ENCODE measurements at regions not wholly inside any gene's neighbourhood (a gene's known extent, or its start where the extent isn't known, plus 50 kb on each side); places are given as distances from the start of the nearest gene placed in this dataset.

DNA sequence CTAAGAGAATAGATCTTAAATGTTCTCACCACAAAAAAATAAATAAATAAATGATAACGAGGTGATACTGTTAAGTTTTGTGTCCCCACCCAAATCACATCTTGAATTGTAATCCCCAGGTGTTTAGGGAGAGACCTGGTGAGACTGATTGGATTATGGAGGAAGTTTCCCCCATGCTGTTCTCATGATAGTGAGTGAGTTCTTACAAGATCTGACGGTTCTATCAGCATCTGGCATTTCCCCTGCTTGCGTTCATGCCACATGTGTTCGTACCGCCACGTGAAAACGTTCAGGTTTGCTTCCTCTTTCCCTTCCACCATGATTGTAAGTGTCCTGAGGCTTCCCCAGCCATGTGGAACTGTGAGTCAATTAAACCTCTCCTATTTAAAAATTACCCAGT is 1514.8 kb upstream of the TENM4 start:
- no peak for DNase-seq (ENCODE audit: low read depth in 1 of 2, low spot score in 1 of 2)
- no peak overlapping the region for H3K27ac ChIP-seq (replicated peaks)
- H3K4me3 ChIP-seq (replicated peaks; ENCODE audit: insufficient read depth, low read length) = no peak overlapping the region
- TF ChIP-seq, protein P1, sequence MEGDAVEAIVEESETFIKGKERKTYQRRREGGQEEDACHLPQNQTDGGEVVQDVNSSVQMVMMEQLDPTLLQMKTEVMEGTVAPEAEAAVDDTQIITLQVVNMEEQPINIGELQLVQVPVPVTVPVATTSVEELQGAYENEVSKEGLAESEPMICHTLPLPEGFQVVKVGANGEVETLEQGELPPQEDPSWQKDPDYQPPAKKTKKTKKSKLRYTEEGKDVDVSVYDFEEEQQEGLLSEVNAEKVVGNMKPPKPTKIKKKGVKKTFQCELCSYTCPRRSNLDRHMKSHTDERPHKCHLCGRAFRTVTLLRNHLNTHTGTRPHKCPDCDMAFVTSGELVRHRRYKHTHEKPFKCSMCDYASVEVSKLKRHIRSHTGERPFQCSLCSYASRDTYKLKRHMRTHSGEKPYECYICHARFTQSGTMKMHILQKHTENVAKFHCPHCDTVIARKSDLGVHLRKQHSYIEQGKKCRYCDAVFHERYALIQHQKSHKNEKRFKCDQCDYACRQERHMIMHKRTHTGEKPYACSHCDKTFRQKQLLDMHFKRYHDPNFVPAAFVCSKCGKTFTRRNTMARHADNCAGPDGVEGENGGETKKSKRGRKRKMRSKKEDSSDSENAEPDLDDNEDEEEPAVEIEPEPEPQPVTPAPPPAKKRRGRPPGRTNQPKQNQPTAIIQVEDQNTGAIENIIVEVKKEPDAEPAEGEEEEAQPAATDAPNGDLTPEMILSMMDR (IDR thresholded peaks at IDR 0.05; ENCODE audit: insufficient read depth, low read length) = no peak
- TF ChIP-seq GABPA (IDR thresholded peaks at IDR 0.05; ENCODE audit: low read depth) (no peak), POLR2AphosphoS5 (IDR thresholded peaks at IDR 0.05; ENCODE audit: low read depth) (no peak), SPI1 (IDR thresholded peaks at IDR 0.05; ENCODE audit: borderline replicate concordance, low read depth) (no peak)
- TF ChIP-seq, protein P2, sequence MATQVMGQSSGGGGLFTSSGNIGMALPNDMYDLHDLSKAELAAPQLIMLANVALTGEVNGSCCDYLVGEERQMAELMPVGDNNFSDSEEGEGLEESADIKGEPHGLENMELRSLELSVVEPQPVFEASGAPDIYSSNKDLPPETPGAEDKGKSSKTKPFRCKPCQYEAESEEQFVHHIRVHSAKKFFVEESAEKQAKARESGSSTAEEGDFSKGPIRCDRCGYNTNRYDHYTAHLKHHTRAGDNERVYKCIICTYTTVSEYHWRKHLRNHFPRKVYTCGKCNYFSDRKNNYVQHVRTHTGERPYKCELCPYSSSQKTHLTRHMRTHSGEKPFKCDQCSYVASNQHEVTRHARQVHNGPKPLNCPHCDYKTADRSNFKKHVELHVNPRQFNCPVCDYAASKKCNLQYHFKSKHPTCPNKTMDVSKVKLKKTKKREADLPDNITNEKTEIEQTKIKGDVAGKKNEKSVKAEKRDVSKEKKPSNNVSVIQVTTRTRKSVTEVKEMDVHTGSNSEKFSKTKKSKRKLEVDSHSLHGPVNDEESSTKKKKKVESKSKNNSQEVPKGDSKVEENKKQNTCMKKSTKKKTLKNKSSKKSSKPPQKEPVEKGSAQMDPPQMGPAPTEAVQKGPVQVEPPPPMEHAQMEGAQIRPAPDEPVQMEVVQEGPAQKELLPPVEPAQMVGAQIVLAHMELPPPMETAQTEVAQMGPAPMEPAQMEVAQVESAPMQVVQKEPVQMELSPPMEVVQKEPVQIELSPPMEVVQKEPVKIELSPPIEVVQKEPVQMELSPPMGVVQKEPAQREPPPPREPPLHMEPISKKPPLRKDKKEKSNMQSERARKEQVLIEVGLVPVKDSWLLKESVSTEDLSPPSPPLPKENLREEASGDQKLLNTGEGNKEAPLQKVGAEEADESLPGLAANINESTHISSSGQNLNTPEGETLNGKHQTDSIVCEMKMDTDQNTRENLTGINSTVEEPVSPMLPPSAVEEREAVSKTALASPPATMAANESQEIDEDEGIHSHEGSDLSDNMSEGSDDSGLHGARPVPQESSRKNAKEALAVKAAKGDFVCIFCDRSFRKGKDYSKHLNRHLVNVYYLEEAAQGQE (IDR thresholded peaks at IDR 0.05; ENCODE audit: insufficient replicate concordance, low read depth) = no peak
- H3K27me3 ChIP-seq (ENCODE audit: insufficient read depth, poor library complexity, severe bottlenecking) = no peaks in the 10 kb centered on the region

DNA sequence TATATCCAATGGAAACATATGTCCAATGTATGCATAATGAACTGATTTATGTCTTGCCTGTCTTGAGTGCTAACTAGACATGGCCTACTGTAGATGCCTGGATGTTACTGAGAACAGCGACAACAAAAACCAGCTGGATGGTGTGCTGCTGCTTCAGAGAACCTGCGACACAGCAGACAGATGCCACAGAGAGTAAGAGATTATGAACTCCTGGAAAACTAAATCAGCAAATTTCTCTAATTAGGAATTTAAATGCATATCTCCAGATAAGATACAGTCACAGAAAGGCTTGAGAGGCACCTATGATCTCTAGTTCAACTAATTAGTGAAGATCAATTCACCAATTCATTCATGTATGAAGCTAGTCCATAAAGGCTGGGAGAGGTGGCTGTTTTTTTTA is 1508.0 kb upstream of the TENM4 start:
- Histone ChIP-seq H3K27ac (replicated peaks) (no peak overlapping the region), H3K27me3 (ENCODE audit: insufficient read depth, poor library complexity, severe bottlenecking) (no peaks in the 10 kb centered on the region), H3K4me3 (replicated peaks; ENCODE audit: insufficient read depth, low read length) (no peak overlapping the region)
- TF ChIP-seq POLR2AphosphoS5 (IDR thresholded peaks at IDR 0.05; ENCODE audit: low read depth) (no peak), GABPA (IDR thresholded peaks at IDR 0.05; ENCODE audit: low read depth) (no peak), SPI1 (IDR thresholded peaks at IDR 0.05; ENCODE audit: borderline replicate concordance, low read depth) (no peak)
- TF ChIP-seq, protein P1 (IDR thresholded peaks at IDR 0.05; ENCODE audit: insufficient read depth, low read length) = no peak
- TF ChIP-seq, protein P2 (IDR thresholded peaks at IDR 0.05; ENCODE audit: insufficient replicate concordance, low read depth) = no peak
- no peak for DNase-seq (ENCODE audit: low read depth in 1 of 2, low spot score in 1 of 2)

DNA sequence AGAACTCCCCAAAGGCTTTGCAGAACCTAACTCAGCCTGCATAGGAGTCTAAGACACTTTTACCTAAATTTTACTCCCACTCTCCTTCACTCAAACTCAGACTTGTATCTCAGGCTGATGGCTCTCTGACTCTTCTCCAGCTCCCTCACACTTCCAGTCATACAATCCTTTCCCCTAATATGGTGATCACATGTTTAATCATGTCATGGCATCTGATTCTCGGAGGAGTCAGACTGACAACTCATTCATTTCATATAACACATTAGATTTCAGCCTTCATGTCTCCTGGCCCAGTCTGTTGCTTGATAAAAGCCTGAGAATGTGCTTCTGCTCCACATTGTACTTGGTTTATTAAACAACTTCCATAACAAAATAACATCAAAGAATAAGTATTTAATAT is 1503.9 kb upstream of the TENM4 start:
- TF ChIP-seq GABPA (IDR thresholded peaks at IDR 0.05; ENCODE audit: low read depth) (no peak), SPI1 (IDR thresholded peaks at IDR 0.05; ENCODE audit: borderline replicate concordance, low read depth) (no peak), POLR2AphosphoS5 (IDR thresholded peaks at IDR 0.05; ENCODE audit: low read depth) (no peak)
- TF ChIP-seq, protein P1 (IDR thresholded peaks at IDR 0.05; ENCODE audit: insufficient read depth, low read length) = no peak
- TF ChIP-seq, protein P2 (IDR thresholded peaks at IDR 0.05; ENCODE audit: insufficient replicate concordance, low read depth) = no peak
- no peak overlapping the region for H3K27ac ChIP-seq (replicated peaks)
- no peak for DNase-seq (ENCODE audit: low read depth in 1 of 2, low spot score in 1 of 2)
- H3K27me3 ChIP-seq (ENCODE audit: insufficient read depth, poor library complexity, severe bottlenecking) = no peaks in the 10 kb centered on the region
- H3K4me3 ChIP-seq (replicated peaks; ENCODE audit: insufficient read depth, low read length) = no peak overlapping the region

Data from HL-60 (cell line).